Stimulated activated CD4-positive, alpha-beta T cell treated with anti-CD3 and anti-CD28 coated beads, Interleukin-1b, Interleukin-23, amount 100 ng/mL, for 48 hours (primary cell): ENCODE measurements at regions not wholly inside any gene's neighbourhood (a gene's known extent, or its start where the extent isn't known, plus 50 kb on each side); places are given as distances from the start of the nearest gene placed in this dataset.
"Not testable (repeated sequence)": the region's sequence is repeated elsewhere in the genome, so short reads cannot be mapped to it uniquely, and the experiment has no call there.

Experiments
- DNase-seq: peaks from one replicate; pipeline ENCODE4 v3.0.0-alpha.2; 2020

GRCh38 chr3:69647081-69647480 lies 92.2 kb upstream of the MITF start:
- DNase-seq: no peak

- no peak for DNase-seq
Measured at GRCh38 chr3:69646287-69647067, 92.8 kb upstream of the MITF start.

GRCh38 chr3:69642606-69643005 lies 96.7 kb upstream of the MITF start:
- DNase-seq: no peak

- DNase-seq: no peak
Measured at GRCh38 chr3:69639851-69640250, 99.4 kb upstream of the MITF start.

GRCh38 chr3:69628951-69629350 lies 110.3 kb upstream of the MITF start:
- DNase-seq: no peak

GRCh38 chr3:69613286-69613685 lies 126.0 kb upstream of the MITF start:
- DNase-seq: no peak

GRCh38 chr3:69612791-69613190 lies 126.5 kb upstream of the MITF start:
- DNase-seq: no peak

- not testable (repeated sequence) for DNase-seq
Measured at GRCh38 chr3:69609566-69609965, 129.7 kb upstream of the MITF start.

GRCh38 chr3:69607466-69608305 lies 131.6 kb upstream of the MITF start:
- no peak for DNase-seq

GRCh38 chr3:69605867-69606266 lies 133.4 kb upstream of the MITF start:
- DNase-seq: no peak

- DNase-seq: no peak
Measured at GRCh38 chr3:69604735-69605450, 134.4 kb upstream of the MITF start.

- DNase-seq: no peak
Measured at GRCh38 chr3:69602112-69602511, 137.2 kb upstream of the MITF start.

- DNase-seq: no peak
Measured at GRCh38 chr3:69594286-69594685, 145.0 kb upstream of the MITF start.

GRCh38 chr3:69591164-69591736 lies 148.0 kb upstream of the MITF start:
- no peak for DNase-seq

GRCh38 chr3:69590111-69590510 lies 149.2 kb upstream of the MITF start:
- DNase-seq: no peak

GRCh38 chr3:69588170-69588569 lies 151.1 kb upstream of the MITF start:
- DNase-seq: no peak

GRCh38 chr3:69585472-69585871 lies 153.8 kb upstream of the MITF start:
- no peak for DNase-seq

GRCh38 chr3:69582044-69582443 lies 157.2 kb upstream of the MITF start:
- DNase-seq: no peak

- no peak for DNase-seq
Measured at GRCh38 chr3:69579306-69580041, 159.8 kb upstream of the MITF start.

- no peak for DNase-seq
Measured at GRCh38 chr3:69569520-69569919, 169.7 kb upstream of the MITF start.

GRCh38 chr3:69568951-69569350 lies 170.3 kb upstream of the MITF start:
- no peak for DNase-seq

GRCh38 chr3:69568458-69568857 lies 170.8 kb upstream of the MITF start:
- no peak for DNase-seq

GRCh38 chr3:69567710-69568052 lies 171.6 kb upstream of the MITF start:
- DNase-seq: no peak
